ENCODE measurements at regions not wholly inside any gene's neighbourhood (a gene's known extent, or its start where the extent isn't known, plus 50 kb on each side); places are given as distances from the start of the nearest gene placed in this dataset.

- TF ChIP-seq CTCF (IDR thresholded peaks at IDR 0.05) = no peak
- no peak overlapping the region for H3K27ac ChIP-seq
- H3K27me3 ChIP-seq = no peaks in the 10 kb centered on the region
- no peaks in the 10 kb centered on the region for H3K4me1 ChIP-seq (ENCODE audit: control insufficient read depth in 1 of 2, insufficient read depth in 1 of 2, low read depth in 1 of 2, low read length in 1 of 2)
- no peaks in the 10 kb centered on the region for H3K36me3 ChIP-seq
- H3K9me3 ChIP-seq = no peaks in the 10 kb centered on the region
- no peak overlapping the region for H3K4me3 ChIP-seq (ENCODE audit: low read depth in 1 of 2, low read length in 1 of 2)
These were observed 56.9 kb upstream of the SPRY1 start for GRCh38 chr4:123339507-123340380.

- Histone ChIP-seq H3K27me3 (no peaks in the 10 kb centered on the region), H3K27ac (no peak overlapping the region), H3K4me3 (ENCODE audit: low read depth in 1 of 2, low read length in 1 of 2) (no peak overlapping the region), H3K36me3 (no peaks in the 10 kb centered on the region), H3K4me1 (ENCODE audit: control insufficient read depth in 1 of 2, insufficient read depth in 1 of 2, low read depth in 1 of 2, low read length in 1 of 2) (no peaks in the 10 kb centered on the region), H3K9me3 (no peaks in the 10 kb centered on the region)
- no peak for TF ChIP-seq CTCF (IDR thresholded peaks at IDR 0.05)
These were observed 56.3 kb upstream of the SPRY1 start for GRCh38 chr4:123340381-123340701.

- TF ChIP-seq CTCF (IDR thresholded peaks at IDR 0.05) = no peak
- Histone ChIP-seq H3K36me3 (no peaks in the 10 kb centered on the region), H3K27ac (no peak overlapping the region), H3K9me3 (no peaks in the 10 kb centered on the region), H3K4me3 (ENCODE audit: low read depth in 1 of 2, low read length in 1 of 2) (no peak overlapping the region), H3K27me3 (no peaks in the 10 kb centered on the region), H3K4me1 (ENCODE audit: control insufficient read depth in 1 of 2, insufficient read depth in 1 of 2, low read depth in 1 of 2, low read length in 1 of 2) (no peaks in the 10 kb centered on the region)
These were observed 54.1 kb upstream of the SPRY1 start for GRCh38 chr4:123342498-123342897.

- Histone ChIP-seq H3K27me3 (no peaks in the 10 kb centered on the region), H3K9me3 (no peaks in the 10 kb centered on the region), H3K36me3 (no peaks in the 10 kb centered on the region), H3K4me1 (ENCODE audit: control insufficient read depth in 1 of 2, insufficient read depth in 1 of 2, low read depth in 1 of 2, low read length in 1 of 2) (no peaks in the 10 kb centered on the region), H3K27ac (no peak overlapping the region), H3K4me3 (ENCODE audit: low read depth in 1 of 2, low read length in 1 of 2) (no peak overlapping the region)
- TF ChIP-seq CTCF (IDR thresholded peaks at IDR 0.05) = no peak
These were observed 53.1 kb upstream of the SPRY1 start for GRCh38 chr4:123343400-123344041.

- no peaks in the 10 kb centered on the region for H3K36me3 ChIP-seq
- no peaks in the 10 kb centered on the region for H3K27me3 ChIP-seq
- no peaks in the 10 kb centered on the region for H3K4me1 ChIP-seq (ENCODE audit: control insufficient read depth in 1 of 2, insufficient read depth in 1 of 2, low read depth in 1 of 2, low read length in 1 of 2)
- H3K4me3 ChIP-seq (ENCODE audit: low read depth in 1 of 2, low read length in 1 of 2) = no peak overlapping the region
- H3K27ac ChIP-seq = no peak overlapping the region
- TF ChIP-seq CTCF (IDR thresholded peaks at IDR 0.05) = no peak
- no peaks in the 10 kb centered on the region for H3K9me3 ChIP-seq
These were observed 51.3 kb upstream of the SPRY1 start for GRCh38 chr4:123345137-123345934.
